GM19372 (cell line): ENCODE measurements at regions not wholly inside any gene's neighbourhood (a gene's known extent, or its start where the extent isn't known, plus 50 kb on each side); places are given as distances from the start of the nearest gene placed in this dataset.
A peak's percentile ranks its signal among the peaks of the same experiment; 100 is the strongest.

Experiments
- ATAC-seq: cut with Tn5 transposase; IDR thresholded peaks from one replicate; pipeline ENCODE4 v1.9.1; 2021; ENCODE audit warnings: mild to moderate bottlenecking, low read depth, moderate library complexity; ENCODE audit not compliant: unreplicated experiment

DNA sequence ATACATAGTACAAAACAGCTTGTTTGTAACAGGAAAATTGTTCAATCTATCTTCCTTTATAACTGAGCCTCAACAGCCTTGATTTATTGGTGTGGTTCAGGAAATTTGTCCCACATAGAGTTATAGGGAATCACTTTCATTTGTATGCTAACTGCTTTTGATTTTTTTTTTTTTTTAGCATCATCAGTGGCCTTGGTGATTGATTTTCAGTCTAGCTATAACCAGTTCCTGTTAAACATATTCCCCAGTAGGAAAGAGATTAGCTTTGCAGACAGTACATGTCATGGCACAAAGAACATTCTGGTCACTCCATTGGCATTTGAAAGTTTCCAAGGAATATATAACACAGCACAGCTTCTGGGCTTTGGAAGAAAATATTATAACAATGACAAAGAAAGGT, 337.3 kb upstream of the TMPO start:
- no peak for ATAC-seq

DNA sequence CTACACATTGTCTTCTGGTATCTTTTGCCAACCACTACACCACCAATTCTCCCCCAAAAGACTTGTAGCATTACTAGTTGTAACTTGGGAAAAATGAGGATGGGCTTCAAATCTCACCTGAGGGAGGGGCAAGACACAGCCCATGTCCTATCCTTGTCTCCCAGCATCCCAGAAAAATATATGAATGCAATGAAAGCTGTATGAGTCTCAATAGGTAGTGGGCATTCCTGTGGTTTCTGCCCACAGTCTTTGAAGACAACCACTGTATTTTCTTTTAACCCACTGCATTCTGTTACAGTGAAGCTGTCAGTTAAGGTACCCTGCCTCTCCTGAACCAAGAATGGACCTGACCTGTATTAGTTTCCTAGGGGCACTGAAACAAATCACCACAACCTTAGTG, 336.2 kb upstream of the TMPO start:
- ATAC-seq = no peak

- no peak for ATAC-seq
These were observed 334.8 kb upstream of the TMPO start for GRCh38 chr12:98180603-98181002.

DNA sequence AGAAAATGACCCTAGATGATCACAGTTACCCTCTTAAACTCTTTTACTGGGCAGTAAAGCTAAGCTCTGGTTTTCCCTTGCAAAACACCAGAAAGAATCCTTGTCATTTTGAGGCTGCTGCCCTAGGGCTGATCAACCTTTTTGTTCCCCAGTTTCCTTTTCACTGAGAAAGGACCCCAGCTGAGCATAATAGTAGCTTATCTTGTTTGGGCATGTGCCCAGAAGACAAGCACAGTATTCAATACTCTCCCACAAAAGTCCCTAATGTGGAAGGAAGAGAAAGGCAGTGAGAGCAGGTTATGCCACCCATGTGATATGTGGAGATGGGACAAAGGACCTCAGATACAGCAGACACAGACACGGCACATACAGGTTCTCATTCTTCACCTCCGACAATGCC, 332.6 kb upstream of the TMPO start:
- ATAC-seq = no peak

DNA sequence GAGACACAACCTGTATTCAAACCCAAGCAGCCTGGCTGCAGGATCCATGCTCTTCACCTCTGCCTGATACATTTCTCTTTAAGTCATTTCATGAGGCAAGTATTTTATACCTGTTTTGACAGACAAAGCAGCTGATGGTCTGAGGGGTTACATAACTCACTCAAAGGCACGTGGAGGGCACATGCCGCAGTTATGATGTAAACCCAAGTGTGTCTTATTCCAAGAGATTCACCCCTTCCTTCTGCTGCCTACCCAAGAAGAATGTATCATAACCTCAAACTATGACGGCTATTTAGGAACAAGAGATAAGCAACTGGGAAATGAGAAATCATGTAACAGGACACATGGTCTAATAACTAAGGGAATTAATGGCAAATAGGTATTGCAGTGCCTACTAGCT, 329.8 kb upstream of the TMPO start:
- ATAC-seq = no peak

- ATAC-seq = no peak
These were observed 326.7 kb upstream of the TMPO start for GRCh38 chr12:98188650-98189077.

DNA sequence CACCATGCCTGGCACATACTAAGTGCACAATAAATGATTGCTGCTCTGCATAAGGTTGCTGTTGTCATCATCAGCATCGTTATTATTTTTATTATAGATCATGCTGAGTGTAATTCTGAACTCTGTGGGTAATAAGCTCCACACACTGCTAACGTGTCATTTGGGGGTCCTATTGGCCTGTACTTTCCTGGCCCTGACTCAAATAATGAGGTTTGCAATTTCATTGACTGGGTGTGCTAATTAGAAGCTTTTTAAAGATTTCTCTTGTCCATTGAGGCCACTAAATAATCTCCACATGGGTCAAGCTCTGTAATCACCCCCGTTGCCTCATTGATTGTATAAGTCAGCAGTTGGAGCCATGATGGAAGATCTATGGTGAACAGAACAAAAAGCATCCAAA, 320.8 kb upstream of the TMPO start:
- ATAC-seq = no peak

GRCh38 chr12:98198261-98198982, 317.0 kb upstream of the TMPO start:
- ATAC-seq = no peak

DNA sequence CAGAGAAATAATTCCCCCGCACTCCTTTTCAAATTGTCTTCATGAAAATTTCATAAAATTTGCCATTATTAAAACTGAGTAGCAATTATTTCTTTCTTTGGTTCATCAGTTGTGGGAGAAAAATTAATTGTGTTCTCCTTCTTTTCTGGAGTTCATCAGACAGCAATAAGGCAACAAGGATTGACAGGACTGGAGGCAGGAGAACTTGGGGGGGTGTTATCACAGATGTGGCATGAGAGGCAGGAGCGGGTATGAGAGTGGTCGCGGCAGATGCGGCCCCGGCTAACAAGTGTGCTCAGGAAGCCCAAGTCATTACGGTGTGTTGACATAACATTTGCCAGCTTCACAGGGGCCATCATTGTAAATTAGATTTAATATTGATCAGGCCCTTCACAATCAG, 306.6 kb upstream of the TMPO start:
- ATAC-seq = no peak

- no peak for ATAC-seq
These were observed 303.3 kb upstream of the TMPO start for GRCh38 chr12:98211909-98212695.

DNA sequence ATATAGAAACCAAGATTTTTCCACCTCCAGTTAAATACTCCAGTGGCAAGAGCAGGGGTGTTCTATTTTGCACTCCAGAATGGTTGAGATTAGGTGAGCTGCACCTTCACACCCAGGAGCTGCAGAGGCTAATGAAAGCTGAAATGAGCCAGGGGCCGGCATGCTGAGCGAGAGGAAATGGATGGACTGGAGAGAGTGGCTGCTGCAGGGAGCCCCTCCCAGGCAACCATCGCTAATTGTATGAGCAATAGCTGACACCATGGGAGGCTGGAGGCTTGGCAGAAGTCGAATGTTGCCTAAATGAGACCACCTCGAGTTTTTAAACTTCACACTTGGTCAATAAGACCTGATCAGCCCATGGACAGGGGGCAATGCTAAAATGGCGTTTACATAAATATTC, 301.8 kb upstream of the TMPO start:
- ATAC-seq = no peak

- ATAC-seq = no peak
These were observed 298.1 kb upstream of the TMPO start for GRCh38 chr12:98217257-98217656.

- no peak for ATAC-seq
These were observed 294.8 kb upstream of the TMPO start for GRCh38 chr12:98220636-98221035.

DNA sequence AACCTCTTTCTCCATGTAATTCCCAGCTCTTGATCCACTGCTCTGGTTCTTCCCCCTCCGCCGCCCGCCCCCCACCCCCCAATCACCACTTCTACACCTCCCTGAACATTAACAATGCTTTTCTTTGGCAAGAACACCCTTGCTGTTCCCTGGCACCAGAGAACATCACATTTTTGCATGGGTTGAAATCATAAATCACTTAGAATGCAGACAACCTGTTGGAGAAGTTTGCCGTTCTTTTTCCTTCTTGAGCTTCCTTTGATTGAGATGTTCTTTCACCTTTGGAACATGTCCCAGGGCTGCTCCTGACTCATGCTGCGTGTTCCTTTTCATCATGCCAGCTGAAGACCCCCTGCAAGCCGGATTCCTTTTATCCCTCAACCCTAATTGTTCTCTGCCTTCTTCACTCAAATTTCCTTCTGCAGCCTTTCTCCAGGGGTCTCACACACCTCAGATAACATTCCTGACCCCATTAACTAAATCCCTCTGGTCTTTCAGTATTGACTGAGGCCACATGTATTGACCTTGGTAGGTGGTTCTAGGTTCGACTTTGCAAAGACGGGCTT, 294.1 kb upstream of the TMPO start:
- no peak for ATAC-seq

DNA sequence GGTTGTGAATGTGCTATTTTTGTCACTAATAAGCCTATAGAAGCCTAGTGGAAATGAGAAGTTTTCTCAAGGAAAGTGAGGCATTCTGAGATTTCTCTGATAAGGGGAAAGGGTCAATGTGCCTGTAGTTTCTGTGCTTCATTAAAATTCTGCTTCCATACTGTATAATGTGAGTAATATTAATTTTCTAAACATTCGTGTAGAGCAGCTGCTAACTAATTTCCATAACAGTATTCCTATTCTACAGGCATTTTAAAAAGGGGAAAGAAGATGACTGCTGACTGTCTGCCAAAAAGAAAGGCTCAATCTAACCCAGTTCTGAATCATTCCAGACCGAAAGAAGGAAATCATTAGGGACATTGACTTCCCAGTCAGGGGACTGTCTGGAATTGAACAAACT, 293.3 kb upstream of the TMPO start:
- ATAC-seq = no peak

DNA sequence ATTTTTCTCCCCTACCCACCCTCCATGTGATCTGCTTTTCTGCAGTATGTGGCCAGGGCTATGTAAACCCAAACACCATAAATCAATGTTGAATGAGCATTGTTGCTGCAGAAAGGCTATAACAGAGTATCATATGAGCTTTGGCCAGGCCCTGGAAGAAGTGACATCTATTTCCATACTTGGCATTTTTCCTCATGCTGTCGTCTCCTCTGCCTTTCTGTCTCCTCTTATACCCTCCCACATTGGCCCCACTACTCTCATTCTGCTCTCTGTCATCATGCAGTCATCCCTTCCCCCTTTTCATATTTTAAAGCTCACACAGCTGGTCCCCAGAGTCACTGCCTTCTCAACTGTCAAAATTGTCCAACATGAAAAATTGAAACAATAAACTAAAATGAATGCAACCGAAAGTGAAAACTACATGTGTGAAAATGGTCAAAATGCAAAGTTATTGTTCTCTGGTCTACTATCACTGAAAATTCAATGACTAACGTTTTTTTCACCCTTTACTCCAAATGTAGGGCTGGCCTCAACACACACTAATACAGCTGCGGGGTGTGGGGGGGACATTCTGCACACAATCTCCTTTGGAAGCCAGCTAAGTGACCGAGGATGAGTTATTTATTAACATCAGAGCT, 290.7 kb upstream of the TMPO start:
- ATAC-seq = peak; percentile 63

DNA sequence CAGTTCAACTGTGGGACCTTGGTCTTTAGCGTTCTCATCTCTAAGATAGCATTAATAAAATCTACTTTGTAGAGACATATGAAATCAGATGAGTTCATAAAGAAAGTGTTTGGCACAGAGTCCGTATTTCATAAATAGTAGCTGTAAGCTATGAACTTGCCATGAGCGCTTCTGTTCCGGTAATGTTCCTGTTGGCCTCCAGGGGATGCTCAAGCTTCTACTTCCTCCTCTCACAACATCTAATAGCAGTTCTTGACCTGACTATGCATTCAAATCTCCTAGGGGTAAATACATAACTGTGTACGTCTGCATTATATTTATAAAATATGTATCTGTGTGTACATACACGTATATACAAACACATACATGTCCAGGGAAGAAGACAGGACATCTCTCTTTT, 288.2 kb upstream of the TMPO start:
- ATAC-seq = no peak

DNA sequence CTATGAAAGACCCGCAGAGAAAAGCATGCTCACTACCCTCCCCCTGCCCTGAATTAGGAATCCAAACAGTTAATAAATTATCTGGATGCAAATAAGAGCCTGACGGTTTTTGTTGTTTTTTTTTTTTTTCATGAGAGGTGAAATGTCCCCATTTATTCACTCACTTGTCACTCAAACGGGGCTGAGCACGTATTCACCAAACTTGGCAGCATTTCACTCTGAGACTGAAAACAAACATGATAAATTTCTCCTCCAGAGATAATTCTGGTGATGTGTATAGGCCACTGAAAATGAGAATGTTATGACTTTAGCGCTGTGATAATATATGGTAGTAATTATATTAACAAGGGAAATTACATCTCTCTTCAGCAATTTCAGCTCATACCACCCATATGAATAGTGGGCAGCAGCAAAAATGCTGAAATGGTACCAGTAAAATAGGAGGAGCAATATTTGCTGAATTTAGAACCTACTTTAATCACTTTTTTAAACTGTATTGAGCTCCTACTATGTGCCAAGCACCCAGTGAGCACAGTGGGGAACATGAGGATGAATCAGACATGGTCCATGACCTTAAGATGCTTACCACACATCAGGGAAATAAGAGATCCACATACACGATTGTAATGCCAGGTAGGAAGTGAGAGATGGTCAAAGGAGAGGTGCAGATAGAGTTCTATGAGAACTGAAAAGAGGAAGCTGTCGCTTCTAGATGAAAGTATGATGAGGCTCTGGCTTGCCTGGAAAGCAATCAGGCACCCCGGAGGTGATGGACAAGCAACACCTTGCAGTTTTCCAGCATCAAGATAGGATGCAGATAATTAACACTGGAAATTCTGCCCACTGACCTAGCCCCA, 286.5 kb upstream of the TMPO start:
- no peak for ATAC-seq

GRCh38 chr12:98229540-98229924, 285.9 kb upstream of the TMPO start:
- ATAC-seq = no peak

DNA sequence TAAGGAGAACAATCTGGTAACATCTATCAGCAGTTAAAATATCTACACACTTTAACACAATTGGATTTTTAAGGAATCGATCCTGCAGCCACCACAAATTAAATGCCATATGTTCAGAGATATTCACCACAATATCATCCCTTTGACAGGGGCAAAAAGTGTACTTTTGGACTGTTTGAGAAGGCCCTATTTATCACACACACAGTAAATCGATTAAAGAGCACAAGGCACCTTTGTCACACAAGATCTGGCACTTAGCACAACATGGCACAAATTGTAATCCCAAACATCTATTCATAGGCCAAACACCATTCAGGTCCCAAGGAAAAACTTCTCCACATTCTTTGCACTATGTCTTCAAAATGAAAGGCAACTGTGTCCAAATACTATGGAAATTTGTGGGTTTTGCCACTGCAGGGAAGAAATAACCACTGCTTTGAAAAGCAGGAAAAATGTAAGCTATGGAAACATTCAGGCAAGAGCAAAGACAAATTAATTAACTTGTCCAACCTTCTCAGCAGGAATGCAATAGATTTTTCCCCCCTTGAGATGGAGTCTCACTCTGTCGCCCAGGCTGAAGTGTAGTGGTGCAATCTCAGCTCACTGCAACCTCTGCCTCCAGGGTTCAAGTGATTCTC, 282.5 kb upstream of the TMPO start:
- ATAC-seq = no peak
